ENCODE measurements at regions not wholly inside any gene's neighbourhood (a gene's known extent, or its start where the extent isn't known, plus 50 kb on each side); places are given as distances from the start of the nearest gene placed in this dataset.

- no peak overlapping the region for H3K4me2 ChIP-seq (ENCODE audit: control insufficient read depth, extremely low read depth, insufficient read depth, low read depth, low read length)
- no peaks in the 10 kb centered on the region for H3K9me1 ChIP-seq (ENCODE audit: control insufficient read depth, extremely low read depth, insufficient read depth, low read length)
- no peaks in the 10 kb centered on the region for H3K36me3 ChIP-seq (ENCODE audit: control insufficient read depth in 2 of 2, extremely low read depth in 1 of 2, insufficient read depth in 2 of 2, low read length in 2 of 2)
- TF ChIP-seq, protein P1, sequence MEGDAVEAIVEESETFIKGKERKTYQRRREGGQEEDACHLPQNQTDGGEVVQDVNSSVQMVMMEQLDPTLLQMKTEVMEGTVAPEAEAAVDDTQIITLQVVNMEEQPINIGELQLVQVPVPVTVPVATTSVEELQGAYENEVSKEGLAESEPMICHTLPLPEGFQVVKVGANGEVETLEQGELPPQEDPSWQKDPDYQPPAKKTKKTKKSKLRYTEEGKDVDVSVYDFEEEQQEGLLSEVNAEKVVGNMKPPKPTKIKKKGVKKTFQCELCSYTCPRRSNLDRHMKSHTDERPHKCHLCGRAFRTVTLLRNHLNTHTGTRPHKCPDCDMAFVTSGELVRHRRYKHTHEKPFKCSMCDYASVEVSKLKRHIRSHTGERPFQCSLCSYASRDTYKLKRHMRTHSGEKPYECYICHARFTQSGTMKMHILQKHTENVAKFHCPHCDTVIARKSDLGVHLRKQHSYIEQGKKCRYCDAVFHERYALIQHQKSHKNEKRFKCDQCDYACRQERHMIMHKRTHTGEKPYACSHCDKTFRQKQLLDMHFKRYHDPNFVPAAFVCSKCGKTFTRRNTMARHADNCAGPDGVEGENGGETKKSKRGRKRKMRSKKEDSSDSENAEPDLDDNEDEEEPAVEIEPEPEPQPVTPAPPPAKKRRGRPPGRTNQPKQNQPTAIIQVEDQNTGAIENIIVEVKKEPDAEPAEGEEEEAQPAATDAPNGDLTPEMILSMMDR (optimal IDR thresholded peaks at IDR 0.05 in 1 of 3, IDR thresholded peaks at IDR 0.05 in 1 of 3, conservative IDR thresholded peaks at IDR 0.05 in 1 of 3; ENCODE audit: extremely low read depth in 1 of 3, insufficient read depth in 2 of 3, low read length in 3 of 3): no peak
- TF ChIP-seq EZH2 (IDR thresholded peaks at IDR 0.05; ENCODE audit: low read length): no peak
- no peaks in the 10 kb centered on the region for H3K79me2 ChIP-seq (ENCODE audit: control insufficient read depth, insufficient read depth, low read length)
- H2AFZ ChIP-seq (ENCODE audit: control insufficient read depth, low read length): no peak overlapping the region
- H3K4me1 ChIP-seq (ENCODE audit: control insufficient read depth, extremely low read depth, insufficient read depth, low read length): peaks cover 4% of the 10 kb centered on the region
- H3K9ac ChIP-seq (ENCODE audit: control insufficient read depth, extremely low read depth, insufficient read depth, low read length): no peak overlapping the region
- H3K9me3 ChIP-seq (ENCODE audit: control insufficient read depth, low read depth, low read length): no peaks in the 10 kb centered on the region
- no peak overlapping the region for H3K4me3 ChIP-seq (ENCODE audit: control insufficient read depth in 2 of 3, extremely low read depth in 1 of 3, insufficient read depth in 2 of 3, low read depth in 1 of 3, low read length in 3 of 3)
- no peak overlapping the region for H3K27ac ChIP-seq (ENCODE audit: control insufficient read depth, insufficient read depth, low read length)
- DNase-seq (ENCODE audit: low read depth, low spot score): no peak
- FAIRE-seq: no peak
- no peaks in the 10 kb centered on the region for H4K20me1 ChIP-seq (ENCODE audit: control insufficient read depth, extremely low read depth, insufficient read depth, low read length)
- no peaks in the 10 kb centered on the region for H3K27me3 ChIP-seq (ENCODE audit: control insufficient read depth, extremely low read depth, insufficient read depth, low read length)
- dilution Hi-C loops (cut with MboI; ENCODE audit: extremely low pct_ligation_motif_present, low sequenced_read_pairs): no loop called here
These were observed 841.9 kb downstream of the LTN1 start for GRCh38 chr21:28150778-28151177.

DNA sequence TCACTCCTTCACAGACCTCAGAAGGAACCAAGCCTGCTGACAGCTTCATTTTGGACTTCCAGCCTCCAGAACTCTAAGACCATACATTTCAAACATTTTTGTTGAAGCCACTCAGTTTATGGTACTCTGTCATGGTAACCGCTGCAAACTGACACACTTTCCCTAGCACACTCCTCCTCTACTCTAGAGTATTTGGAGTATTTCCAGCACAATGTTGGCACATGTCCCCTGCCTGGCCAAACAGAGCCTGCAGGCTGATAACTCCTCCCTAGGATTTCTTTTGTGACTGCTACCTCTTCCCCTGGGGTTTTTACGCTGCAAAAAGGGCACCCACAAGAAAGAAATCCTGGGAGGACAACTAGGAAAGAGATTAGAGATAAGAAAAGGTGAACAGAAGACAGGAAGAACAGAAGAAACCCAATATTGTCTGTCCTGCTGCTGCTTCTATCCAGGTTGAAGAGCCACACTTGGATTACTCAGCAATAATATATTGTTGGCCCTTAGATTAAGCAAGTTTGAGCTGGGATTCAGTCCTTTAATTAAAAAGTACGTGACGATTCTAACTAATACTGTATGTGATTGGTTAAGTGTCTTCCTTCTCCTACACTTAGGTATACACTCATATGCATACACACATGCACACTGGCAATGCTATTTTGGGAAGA is 844.1 kb downstream of the LTN1 start:
- H2AFZ ChIP-seq (ENCODE audit: control insufficient read depth, low read length): peak overlapping the region; percentile 33
- H3K27ac ChIP-seq (ENCODE audit: control insufficient read depth, insufficient read depth, low read length): no peak overlapping the region
- dilution Hi-C loops (cut with MboI; ENCODE audit: extremely low pct_ligation_motif_present, low sequenced_read_pairs): no loop called here
- H3K79me2 ChIP-seq (ENCODE audit: control insufficient read depth, insufficient read depth, low read length): no peaks in the 10 kb centered on the region
- TF ChIP-seq, protein P1 (optimal IDR thresholded peaks at IDR 0.05 in 1 of 3, IDR thresholded peaks at IDR 0.05 in 1 of 3, conservative IDR thresholded peaks at IDR 0.05 in 1 of 3; ENCODE audit: extremely low read depth in 1 of 3, insufficient read depth in 2 of 3, low read length in 3 of 3): no peak
- TF ChIP-seq EZH2 (IDR thresholded peaks at IDR 0.05; ENCODE audit: low read length): no peak
- no peak overlapping the region for H3K4me2 ChIP-seq (ENCODE audit: control insufficient read depth, extremely low read depth, insufficient read depth, low read depth, low read length)
- no peak overlapping the region for H3K9ac ChIP-seq (ENCODE audit: control insufficient read depth, extremely low read depth, insufficient read depth, low read length)
- FAIRE-seq (no peak), DNase-seq (ENCODE audit: low read depth, low spot score) (no peak)
- H3K9me1 ChIP-seq (ENCODE audit: control insufficient read depth, extremely low read depth, insufficient read depth, low read length): no peaks in the 10 kb centered on the region
- no peaks in the 10 kb centered on the region for H3K36me3 ChIP-seq (ENCODE audit: control insufficient read depth in 2 of 2, extremely low read depth in 1 of 2, insufficient read depth in 2 of 2, low read length in 2 of 2)
- no peaks in the 10 kb centered on the region for H3K9me3 ChIP-seq (ENCODE audit: control insufficient read depth, low read depth, low read length)
- no peak overlapping the region for H3K4me3 ChIP-seq (ENCODE audit: control insufficient read depth in 2 of 3, extremely low read depth in 1 of 3, insufficient read depth in 2 of 3, low read depth in 1 of 3, low read length in 3 of 3)
- no peaks in the 10 kb centered on the region for H3K27me3 ChIP-seq (ENCODE audit: control insufficient read depth, extremely low read depth, insufficient read depth, low read length)
- no peaks in the 10 kb centered on the region for H4K20me1 ChIP-seq (ENCODE audit: control insufficient read depth, extremely low read depth, insufficient read depth, low read length)
- H3K4me1 ChIP-seq (ENCODE audit: control insufficient read depth, extremely low read depth, insufficient read depth, low read length): peaks cover 4% of the 10 kb centered on the region
